ENCODE measurements at regions not wholly inside any gene's neighbourhood (a gene's known extent, or its start where the extent isn't known, plus 50 kb on each side); places are given as distances from the start of the nearest gene placed in this dataset.

- Histone ChIP-seq H3K36me3 (ENCODE audit: insufficient read depth, low read length) (no peaks in the 10 kb centered on the region), H3F3A (ENCODE audit: insufficient read depth, low read length, poor library complexity, severe bottlenecking) (no peaks in the 10 kb centered on the region), H2AFZ (ENCODE audit: low read depth, low read length) (no peak overlapping the region), H3K79me2 (replicated peaks; ENCODE audit: insufficient read depth, low read length) (no peaks in the 10 kb centered on the region), H3K4me3 (ENCODE audit: low read length) (no peak overlapping the region), H3K9me2 (ENCODE audit: insufficient read depth, low read length) (no peaks in the 10 kb centered on the region), H3K27me3 (ENCODE audit: insufficient read depth, low read depth, low read length) (no peaks in the 10 kb centered on the region), H3K4me2 (ENCODE audit: low read length) (no peak overlapping the region), H3K9ac (ENCODE audit: low read length) (no peak overlapping the region), H3K9me3 (ENCODE audit: low read length) (no peaks in the 10 kb centered on the region), H4K20me1 (ENCODE audit: insufficient read depth) (no peaks in the 10 kb centered on the region), H3K27ac (ENCODE audit: low read length) (no peak overlapping the region)
- TF ChIP-seq EP300 (conservative IDR thresholded peaks at IDR 0.05; ENCODE audit: poor library complexity, severe bottlenecking), result no peak
Measured at GRCh38 chr20:10806539-10806938, 132.7 kb upstream of the JAG1 start.

- Histone ChIP-seq H2AFZ (ENCODE audit: low read depth, low read length) (no peak overlapping the region), H3K4me3 (ENCODE audit: low read length) (no peak overlapping the region), H3F3A (ENCODE audit: insufficient read depth, low read length, poor library complexity, severe bottlenecking) (no peaks in the 10 kb centered on the region), H3K36me3 (ENCODE audit: insufficient read depth, low read length) (no peaks in the 10 kb centered on the region), H3K27ac (ENCODE audit: low read length) (no peak overlapping the region), H3K9me2 (ENCODE audit: insufficient read depth, low read length) (no peaks in the 10 kb centered on the region), H3K4me2 (ENCODE audit: low read length) (no peak overlapping the region), H3K9ac (ENCODE audit: low read length) (no peak overlapping the region), H3K9me3 (ENCODE audit: low read length) (no peaks in the 10 kb centered on the region), H3K79me2 (replicated peaks; ENCODE audit: insufficient read depth, low read length) (no peaks in the 10 kb centered on the region), H4K20me1 (ENCODE audit: insufficient read depth) (no peaks in the 10 kb centered on the region), H3K27me3 (ENCODE audit: insufficient read depth, low read depth, low read length) (no peaks in the 10 kb centered on the region)
- no peak for TF ChIP-seq POLR2AphosphoS5 (IDR thresholded peaks at IDR 0.05)
- no peak for TF ChIP-seq SMC3 (conservative IDR thresholded peaks at IDR 0.05; ENCODE audit: poor library complexity)
- no peak for TF ChIP-seq RAD21 (conservative IDR thresholded peaks at IDR 0.05)
- TF ChIP-seq, protein P1, sequence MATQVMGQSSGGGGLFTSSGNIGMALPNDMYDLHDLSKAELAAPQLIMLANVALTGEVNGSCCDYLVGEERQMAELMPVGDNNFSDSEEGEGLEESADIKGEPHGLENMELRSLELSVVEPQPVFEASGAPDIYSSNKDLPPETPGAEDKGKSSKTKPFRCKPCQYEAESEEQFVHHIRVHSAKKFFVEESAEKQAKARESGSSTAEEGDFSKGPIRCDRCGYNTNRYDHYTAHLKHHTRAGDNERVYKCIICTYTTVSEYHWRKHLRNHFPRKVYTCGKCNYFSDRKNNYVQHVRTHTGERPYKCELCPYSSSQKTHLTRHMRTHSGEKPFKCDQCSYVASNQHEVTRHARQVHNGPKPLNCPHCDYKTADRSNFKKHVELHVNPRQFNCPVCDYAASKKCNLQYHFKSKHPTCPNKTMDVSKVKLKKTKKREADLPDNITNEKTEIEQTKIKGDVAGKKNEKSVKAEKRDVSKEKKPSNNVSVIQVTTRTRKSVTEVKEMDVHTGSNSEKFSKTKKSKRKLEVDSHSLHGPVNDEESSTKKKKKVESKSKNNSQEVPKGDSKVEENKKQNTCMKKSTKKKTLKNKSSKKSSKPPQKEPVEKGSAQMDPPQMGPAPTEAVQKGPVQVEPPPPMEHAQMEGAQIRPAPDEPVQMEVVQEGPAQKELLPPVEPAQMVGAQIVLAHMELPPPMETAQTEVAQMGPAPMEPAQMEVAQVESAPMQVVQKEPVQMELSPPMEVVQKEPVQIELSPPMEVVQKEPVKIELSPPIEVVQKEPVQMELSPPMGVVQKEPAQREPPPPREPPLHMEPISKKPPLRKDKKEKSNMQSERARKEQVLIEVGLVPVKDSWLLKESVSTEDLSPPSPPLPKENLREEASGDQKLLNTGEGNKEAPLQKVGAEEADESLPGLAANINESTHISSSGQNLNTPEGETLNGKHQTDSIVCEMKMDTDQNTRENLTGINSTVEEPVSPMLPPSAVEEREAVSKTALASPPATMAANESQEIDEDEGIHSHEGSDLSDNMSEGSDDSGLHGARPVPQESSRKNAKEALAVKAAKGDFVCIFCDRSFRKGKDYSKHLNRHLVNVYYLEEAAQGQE (IDR thresholded peaks at IDR 0.05; ENCODE audit: borderline replicate concordance), result no peak
- TF ChIP-seq, protein P2, sequence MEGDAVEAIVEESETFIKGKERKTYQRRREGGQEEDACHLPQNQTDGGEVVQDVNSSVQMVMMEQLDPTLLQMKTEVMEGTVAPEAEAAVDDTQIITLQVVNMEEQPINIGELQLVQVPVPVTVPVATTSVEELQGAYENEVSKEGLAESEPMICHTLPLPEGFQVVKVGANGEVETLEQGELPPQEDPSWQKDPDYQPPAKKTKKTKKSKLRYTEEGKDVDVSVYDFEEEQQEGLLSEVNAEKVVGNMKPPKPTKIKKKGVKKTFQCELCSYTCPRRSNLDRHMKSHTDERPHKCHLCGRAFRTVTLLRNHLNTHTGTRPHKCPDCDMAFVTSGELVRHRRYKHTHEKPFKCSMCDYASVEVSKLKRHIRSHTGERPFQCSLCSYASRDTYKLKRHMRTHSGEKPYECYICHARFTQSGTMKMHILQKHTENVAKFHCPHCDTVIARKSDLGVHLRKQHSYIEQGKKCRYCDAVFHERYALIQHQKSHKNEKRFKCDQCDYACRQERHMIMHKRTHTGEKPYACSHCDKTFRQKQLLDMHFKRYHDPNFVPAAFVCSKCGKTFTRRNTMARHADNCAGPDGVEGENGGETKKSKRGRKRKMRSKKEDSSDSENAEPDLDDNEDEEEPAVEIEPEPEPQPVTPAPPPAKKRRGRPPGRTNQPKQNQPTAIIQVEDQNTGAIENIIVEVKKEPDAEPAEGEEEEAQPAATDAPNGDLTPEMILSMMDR (IDR thresholded peaks at IDR 0.05; ENCODE audit: poor library complexity, severe bottlenecking), result no peak
- no peak for TF ChIP-seq TAF1 (IDR thresholded peaks at IDR 0.05; ENCODE audit: low read depth)
- no peak for TF ChIP-seq EP300 (conservative IDR thresholded peaks at IDR 0.05; ENCODE audit: poor library complexity, severe bottlenecking)
- no peak for TF ChIP-seq EZH2 (IDR thresholded peaks at IDR 0.05; ENCODE audit: borderline replicate concordance, insufficient read depth, low read length, poor library complexity, severe bottlenecking)
- TF ChIP-seq MXI1 (conservative IDR thresholded peaks at IDR 0.05; ENCODE audit: poor library complexity, severe bottlenecking), result no peak
Measured at GRCh38 chr20:10807013-10807412, 133.2 kb upstream of the JAG1 start.

Measured in neural cell (in vitro differentiated cells).